Ishikawa (cell line): ENCODE measurements at regions not wholly inside any gene's neighbourhood (a gene's known extent, or its start where the extent isn't known, plus 50 kb on each side); places are given as distances from the start of the nearest gene placed in this dataset.

Experiments
- EP300 ChIP-seq: IDR thresholded peaks from 2 replicates; pipeline ENCODE4 v1.6.1; 2012; ENCODE audit warnings: borderline replicate concordance
- REST ChIP-seq: IDR thresholded peaks from 2 replicates; pipeline ENCODE4 v1.6.1; 2012; ENCODE audit warnings: low read depth, mild to moderate bottlenecking
- TCF12 ChIP-seq: IDR thresholded peaks from 2 replicates; pipeline ENCODE4 v1.6.1; 2012; ENCODE audit warnings: low read depth
- USF1 ChIP-seq: IDR thresholded peaks from 2 replicates; pipeline ENCODE4 v1.6.1; 2012

GRCh38 chr4:179751669-179752068 lies 2309.4 kb upstream of the AGA start:
- no peak for TF ChIP-seq TCF12
- TF ChIP-seq EP300, result no peak
- no peak for TF ChIP-seq USF1
- TF ChIP-seq REST, result no peak
